A204.1 (cell line): ENCODE measurements at regions not wholly inside any gene's neighbourhood (a gene's known extent, or its start where the extent isn't known, plus 50 kb on each side); places are given as distances from the start of the nearest gene placed in this dataset.
A peak's percentile ranks its signal among the peaks of the same experiment; 100 is the strongest.
"Not testable (repeated sequence)": the region's sequence is repeated elsewhere in the genome, so short reads cannot be mapped to it uniquely, and the experiment has no call there.

Source experiments
- FAIRE-seq: peaks from 2 replicates; lab custom pipeline; 2012; peaks lifted over from hg19 to GRCh38; lab: Jason Lieb, UNC

- no peak for FAIRE-seq
Measured at GRCh38 chr12:67082221-67082620, 186.9 kb upstream of the CAND1 start.

GRCh38 chr12:67085699-67086098, 183.5 kb upstream of the CAND1 start:
- FAIRE-seq = no peak

GRCh38 chr12:67086116-67086515, 183.0 kb upstream of the CAND1 start:
- FAIRE-seq = no peak

- no peak for FAIRE-seq
Measured at GRCh38 chr12:67088401-67089118, 180.6 kb upstream of the CAND1 start.

GRCh38 chr12:67091204-67091603, 178.0 kb upstream of the CAND1 start:
- FAIRE-seq = no peak

GRCh38 chr12:67091678-67092077, 177.5 kb upstream of the CAND1 start:
- FAIRE-seq = no peak

GRCh38 chr12:67092934-67093333, 176.2 kb upstream of the CAND1 start:
- FAIRE-seq = not testable (repeated sequence)

GRCh38 chr12:67096533-67097318, 172.4 kb upstream of the CAND1 start:
- FAIRE-seq = no peak

GRCh38 chr12:67099858-67100257, 169.3 kb upstream of the CAND1 start:
- FAIRE-seq = no peak

- no peak for FAIRE-seq
Measured at GRCh38 chr12:67103521-67103920, 165.6 kb upstream of the CAND1 start.

- no peak for FAIRE-seq
Measured at GRCh38 chr12:67107235-67107634, 161.9 kb upstream of the CAND1 start.

- no peak for FAIRE-seq
Measured at GRCh38 chr12:67107751-67108269, 161.3 kb upstream of the CAND1 start.

GRCh38 chr12:67110345-67110744, 158.8 kb upstream of the CAND1 start:
- FAIRE-seq = peak; percentile 57

GRCh38 chr12:67111182-67111581, 158.0 kb upstream of the CAND1 start:
- no peak for FAIRE-seq

GRCh38 chr12:67112586-67112985, 156.6 kb upstream of the CAND1 start:
- no peak for FAIRE-seq

GRCh38 chr12:67116134-67116533, 153.0 kb upstream of the CAND1 start:
- no peak for FAIRE-seq

- no peak for FAIRE-seq
Measured at GRCh38 chr12:67122584-67122983, 146.6 kb upstream of the CAND1 start.

- no peak for FAIRE-seq
Measured at GRCh38 chr12:67137256-67137655, 131.9 kb upstream of the CAND1 start.

- FAIRE-seq = no peak
Measured at GRCh38 chr12:67141296-67142018, 127.7 kb upstream of the CAND1 start.

GRCh38 chr12:67145692-67146091, 123.5 kb upstream of the CAND1 start:
- no peak for FAIRE-seq

- FAIRE-seq = no peak
Measured at GRCh38 chr12:67147030-67147429, 122.1 kb upstream of the CAND1 start.

- no peak for FAIRE-seq
Measured at GRCh38 chr12:67147447-67147846, 121.7 kb upstream of the CAND1 start.

- FAIRE-seq = no peak
Measured at GRCh38 chr12:67148265-67148664, 120.9 kb upstream of the CAND1 start.
